ENCODE measurements at regions not wholly inside any gene's neighbourhood (a gene's known extent, or its start where the extent isn't known, plus 50 kb on each side); places are given as distances from the start of the nearest gene placed in this dataset.
"Not testable (repeated sequence)": the region's sequence is repeated elsewhere in the genome, so short reads cannot be mapped to it uniquely, and the experiment has no call there.

- no peak for TF ChIP-seq CTCF (conservative IDR thresholded peaks at IDR 0.05)
- no peak overlapping the region for H3K27ac ChIP-seq
Observed at GRCh38 chr1:229167318-229167717, 103.6 kb upstream of the RAB4A start.

- H3K27ac ChIP-seq = no peak overlapping the region
- TF ChIP-seq CTCF (conservative IDR thresholded peaks at IDR 0.05) = no peak
Observed at GRCh38 chr1:229169399-229169798, 101.5 kb upstream of the RAB4A start.

- TF ChIP-seq CTCF (conservative IDR thresholded peaks at IDR 0.05) = no peak
- peak overlapping the region; percentile 85 for H3K27ac ChIP-seq
Observed at GRCh38 chr1:229170274-229170673, 100.6 kb upstream of the RAB4A start.

GRCh38 chr1:229170778-229171505 is 100.0 kb upstream of the RAB4A start:
- peak overlapping the region; percentile 85 for H3K27ac ChIP-seq
- TF ChIP-seq CTCF (conservative IDR thresholded peaks at IDR 0.05) = no peak

GRCh38 chr1:229171934-229172333 is 99.0 kb upstream of the RAB4A start:
- TF ChIP-seq CTCF (conservative IDR thresholded peaks at IDR 0.05) = no peak
- H3K27ac ChIP-seq = peak overlapping the region; percentile 85

GRCh38 chr1:229173491-229174476 is 97.1 kb upstream of the RAB4A start:
- peak overlapping the region; percentile 85 for H3K27ac ChIP-seq

- not testable (repeated sequence) for H3K27ac ChIP-seq
Observed at GRCh38 chr1:229175297-229175696, 95.6 kb upstream of the RAB4A start.

GRCh38 chr1:229176457-229176856 is 94.5 kb upstream of the RAB4A start:
- not testable (repeated sequence) for H3K27ac ChIP-seq

GRCh38 chr1:229180161-229180560 is 90.8 kb upstream of the RAB4A start:
- peak overlapping the region; percentile 60 for H3K27ac ChIP-seq
- TF ChIP-seq CTCF (conservative IDR thresholded peaks at IDR 0.05) = no peak
